ENCODE measurements at regions not wholly inside any gene's neighbourhood (a gene's known extent, or its start where the extent isn't known, plus 50 kb on each side); places are given as distances from the start of the nearest gene placed in this dataset.

GRCh38 chr18:73579698-73580097 is 567.9 kb downstream of the FBXO15 start:
- no peak for TF ChIP-seq CTCF (IDR thresholded peaks at IDR 0.05; ENCODE audit: low read depth, low read length, missing control alignments)
- no peak overlapping the region for H3K4me3 ChIP-seq (ENCODE audit: low read depth, low read length)
- DNase-seq (ENCODE audit: low read depth) = no peak

- DNase-seq (ENCODE audit: low read depth) = no peak
- no peak for TF ChIP-seq CTCF (IDR thresholded peaks at IDR 0.05; ENCODE audit: low read depth, low read length, missing control alignments)
- no peak overlapping the region for H3K4me3 ChIP-seq (ENCODE audit: low read depth, low read length)
These were observed 570.3 kb downstream of the FBXO15 start for GRCh38 chr18:73577365-73577764.

GRCh38 chr18:73563901-73564472 is 583.6 kb downstream of the FBXO15 start:
- no peak for TF ChIP-seq CTCF (IDR thresholded peaks at IDR 0.05; ENCODE audit: low read depth, low read length, missing control alignments)
- no peak for DNase-seq (ENCODE audit: low read depth)
- H3K4me3 ChIP-seq (ENCODE audit: low read depth, low read length) = no peak overlapping the region

GRCh38 chr18:73563345-73563744 is 584.3 kb downstream of the FBXO15 start:
- no peak overlapping the region for H3K4me3 ChIP-seq (ENCODE audit: low read depth, low read length)
- no peak for DNase-seq (ENCODE audit: low read depth)
- no peak for TF ChIP-seq CTCF (IDR thresholded peaks at IDR 0.05; ENCODE audit: low read depth, low read length, missing control alignments)

GRCh38 chr18:73556904-73557303 is 590.7 kb downstream of the FBXO15 start:
- no peak for TF ChIP-seq CTCF (IDR thresholded peaks at IDR 0.05; ENCODE audit: low read depth, low read length, missing control alignments)
- no peak for DNase-seq (ENCODE audit: low read depth)
- H3K4me3 ChIP-seq (ENCODE audit: low read depth, low read length) = no peak overlapping the region

GRCh38 chr18:73552171-73552570 is 595.5 kb downstream of the FBXO15 start:
- TF ChIP-seq CTCF (IDR thresholded peaks at IDR 0.05; ENCODE audit: low read depth, low read length, missing control alignments) = no peak
- no peak for DNase-seq (ENCODE audit: low read depth)
- H3K4me3 ChIP-seq (ENCODE audit: low read depth, low read length) = no peak overlapping the region

GRCh38 chr18:73551211-73551610 is 596.4 kb downstream of the FBXO15 start:
- H3K4me3 ChIP-seq (ENCODE audit: low read depth, low read length) = no peak overlapping the region
- DNase-seq (ENCODE audit: low read depth) = no peak
- TF ChIP-seq CTCF (IDR thresholded peaks at IDR 0.05; ENCODE audit: low read depth, low read length, missing control alignments) = no peak

Measured in GM12864 (cell line).